Muscle layer of colon (tissue), 2 donors: ENCODE measurements at regions not wholly inside any gene's neighbourhood (a gene's known extent, or its start where the extent isn't known, plus 50 kb on each side); places are given as distances from the start of the nearest gene placed in this dataset.
"Not testable (repeated sequence)": the region's sequence is repeated elsewhere in the genome, so short reads cannot be mapped to it uniquely, and the experiment has no call there.

Source experiments
- H3K27ac ChIP-seq: one replicate; pipeline ENCODE4 v1.7.0; 2013; ENCODE audit warnings: low read depth, mild to moderate bottlenecking, low read length, moderate library complexity
- H3K27me3 ChIP-seq, 2 donors: one replicate each; pipeline ENCODE4 v1.7.0; 2013; ENCODE audit warnings: low read length in 2 of 2, mild to moderate bottlenecking in 2 of 2; ENCODE audit not compliant: insufficient read depth in 2 of 2, control insufficient read depth in 1 of 2
- H3K36me3 ChIP-seq: one replicate; pipeline ENCODE4 v1.7.0; 2013; ENCODE audit warnings: mild to moderate bottlenecking, low read length; ENCODE audit not compliant: insufficient read depth
- H3K4me1 ChIP-seq: one replicate; pipeline ENCODE4 v1.7.0; 2013; ENCODE audit warnings: mild to moderate bottlenecking, low read length; ENCODE audit not compliant: insufficient read depth
- H3K4me3 ChIP-seq, 2 donors: one replicate each; pipeline ENCODE4 v1.7.0; 2013; ENCODE audit warnings: low read length in 2 of 2, low read depth in 1 of 2, mild to moderate bottlenecking in 1 of 2, moderate library complexity in 1 of 2
- H3K9ac ChIP-seq: one replicate; pipeline ENCODE4 v1.7.0; 2013; ENCODE audit warnings: low read length
- H3K9me3 ChIP-seq: one replicate; pipeline ENCODE4 v1.7.0; 2013; ENCODE audit warnings: mild to moderate bottlenecking, low read length
- donor health status: abdominal sarcoma.
- donor health status: Adenocarcinoma of cecum.

DNA sequence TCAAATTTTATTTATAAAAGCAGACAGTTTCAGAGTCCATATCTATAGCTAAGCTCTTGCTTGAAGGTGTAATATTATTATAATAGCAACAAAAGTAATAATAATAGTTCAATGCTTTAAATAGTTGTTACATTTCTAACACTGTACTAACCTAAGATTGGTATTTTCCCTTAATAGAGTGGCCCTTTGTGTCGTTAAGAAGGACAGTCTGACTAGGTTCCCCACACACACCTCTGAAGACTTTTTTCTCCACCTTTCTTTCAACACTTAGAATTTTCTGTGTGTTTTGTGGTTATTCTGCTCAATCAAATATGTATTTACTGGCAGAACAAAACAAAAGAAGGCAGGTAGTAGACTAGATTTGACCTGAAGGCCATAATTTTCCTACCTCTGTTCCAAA, 223.2 kb upstream of the ACO1 start:
- H3K9me3 ChIP-seq = no peaks in the 10 kb centered on the region
- no peaks in the 10 kb centered on the region for H3K36me3 ChIP-seq
- no peak overlapping the region for H3K4me3 ChIP-seq
- H3K4me1 ChIP-seq = no peaks in the 10 kb centered on the region
- H3K27ac ChIP-seq = no peak overlapping the region
- no peaks in the 10 kb centered on the region for H3K27me3 ChIP-seq
- no peak overlapping the region for H3K9ac ChIP-seq

DNA sequence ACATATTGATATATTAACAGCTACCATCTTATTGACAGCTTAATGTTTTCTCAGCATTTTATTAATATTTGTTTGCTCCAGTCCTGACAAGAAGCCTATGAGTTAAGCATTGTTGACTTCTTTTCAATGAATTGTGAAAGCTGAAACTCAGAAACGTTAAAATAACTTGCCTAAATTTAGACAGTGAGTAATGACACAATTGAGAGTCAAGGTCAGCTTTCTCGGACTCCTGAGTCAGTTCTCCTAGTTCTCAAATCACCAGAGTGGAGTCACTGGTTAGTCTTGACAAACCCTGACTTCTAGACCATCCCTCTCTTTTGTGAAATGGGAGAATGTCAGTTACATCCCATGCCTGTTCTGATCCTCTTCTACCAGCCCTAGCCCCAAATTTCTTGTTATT, 222.7 kb upstream of the ACO1 start:
- Histone ChIP-seq H3K27me3 (no peaks in the 10 kb centered on the region), H3K9me3 (no peaks in the 10 kb centered on the region), H3K9ac (no peak overlapping the region), H3K27ac (no peak overlapping the region), H3K36me3 (no peaks in the 10 kb centered on the region), H3K4me3 (no peak overlapping the region), H3K4me1 (no peaks in the 10 kb centered on the region)

GRCh38 chr9:32166316-32166715, 218.1 kb upstream of the ACO1 start:
- not testable (repeated sequence) for H3K4me1 ChIP-seq, H3K27me3 ChIP-seq, H3K4me3 ChIP-seq, H3K9me3 ChIP-seq, H3K27ac ChIP-seq, H3K36me3 ChIP-seq, H3K9ac ChIP-seq

GRCh38 chr9:32171339-32171738, 213.1 kb upstream of the ACO1 start:
- H3K9me3 ChIP-seq = no peaks in the 10 kb centered on the region
- no peaks in the 10 kb centered on the region for H3K36me3 ChIP-seq
- no peak overlapping the region for H3K4me3 ChIP-seq
- no peaks in the 10 kb centered on the region for H3K4me1 ChIP-seq
- H3K9ac ChIP-seq = no peak overlapping the region
- H3K27ac ChIP-seq = no peak overlapping the region
- H3K27me3 ChIP-seq = no peaks in the 10 kb centered on the region

GRCh38 chr9:32172256-32172655, 212.2 kb upstream of the ACO1 start:
- no peak overlapping the region for H3K4me3 ChIP-seq
- H3K27ac ChIP-seq = no peak overlapping the region
- no peaks in the 10 kb centered on the region for H3K9me3 ChIP-seq
- no peaks in the 10 kb centered on the region for H3K4me1 ChIP-seq
- H3K36me3 ChIP-seq = no peaks in the 10 kb centered on the region
- no peaks in the 10 kb centered on the region for H3K27me3 ChIP-seq
- H3K9ac ChIP-seq = no peak overlapping the region

GRCh38 chr9:32177396-32177795, 207.0 kb upstream of the ACO1 start:
- H3K9ac ChIP-seq = no peak overlapping the region
- no peaks in the 10 kb centered on the region for H3K4me1 ChIP-seq
- H3K27ac ChIP-seq = no peak overlapping the region
- H3K4me3 ChIP-seq = no peak overlapping the region
- no peaks in the 10 kb centered on the region for H3K36me3 ChIP-seq
- no peaks in the 10 kb centered on the region for H3K9me3 ChIP-seq
- H3K27me3 ChIP-seq = no peaks in the 10 kb centered on the region

- no peak overlapping the region for H3K27ac ChIP-seq
- no peak overlapping the region for H3K4me3 ChIP-seq
- no peaks in the 10 kb centered on the region for H3K9me3 ChIP-seq
- H3K4me1 ChIP-seq = no peaks in the 10 kb centered on the region
- H3K36me3 ChIP-seq = no peaks in the 10 kb centered on the region
- H3K9ac ChIP-seq = no peak overlapping the region
- no peaks in the 10 kb centered on the region for H3K27me3 ChIP-seq
Measured at GRCh38 chr9:32180597-32180996, 203.8 kb upstream of the ACO1 start.

GRCh38 chr9:32200241-32200640, 184.2 kb upstream of the ACO1 start:
- Histone ChIP-seq H3K27ac (no peak overlapping the region), H3K9me3 (no peaks in the 10 kb centered on the region), H3K9ac (no peak overlapping the region), H3K27me3 (no peaks in the 10 kb centered on the region), H3K36me3 (no peaks in the 10 kb centered on the region), H3K4me3 (no peak overlapping the region), H3K4me1 (no peaks in the 10 kb centered on the region)

DNA sequence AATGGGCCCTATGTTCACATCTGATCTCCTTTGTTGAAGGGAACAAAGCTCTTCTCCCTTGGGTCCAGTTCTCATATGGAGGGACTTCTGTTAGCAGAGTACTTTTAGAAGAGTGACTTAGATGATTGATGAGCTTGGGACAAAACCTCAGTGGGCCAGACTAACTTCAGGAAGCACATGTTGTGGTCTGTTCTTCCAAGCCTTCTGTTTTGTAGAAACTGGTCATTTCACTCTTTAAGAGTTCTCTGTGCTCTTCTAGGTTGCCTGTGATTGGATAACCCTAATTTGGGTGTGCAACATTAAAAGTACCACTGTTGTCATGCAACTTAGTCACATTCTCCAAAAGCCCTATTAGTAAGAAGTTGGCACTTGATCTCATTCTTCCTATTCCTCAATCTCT, 183.5 kb upstream of the ACO1 start:
- no peaks in the 10 kb centered on the region for H3K27me3 ChIP-seq
- H3K36me3 ChIP-seq = no peaks in the 10 kb centered on the region
- H3K9me3 ChIP-seq = no peaks in the 10 kb centered on the region
- no peak overlapping the region for H3K4me3 ChIP-seq
- no peak overlapping the region for H3K9ac ChIP-seq
- H3K4me1 ChIP-seq = no peaks in the 10 kb centered on the region
- no peak overlapping the region for H3K27ac ChIP-seq

GRCh38 chr9:32209164-32209563, 175.3 kb upstream of the ACO1 start:
- not testable (repeated sequence) for H3K9ac ChIP-seq, H3K9me3 ChIP-seq, H3K27ac ChIP-seq, H3K27me3 ChIP-seq, H3K36me3 ChIP-seq, H3K4me3 ChIP-seq, H3K4me1 ChIP-seq

DNA sequence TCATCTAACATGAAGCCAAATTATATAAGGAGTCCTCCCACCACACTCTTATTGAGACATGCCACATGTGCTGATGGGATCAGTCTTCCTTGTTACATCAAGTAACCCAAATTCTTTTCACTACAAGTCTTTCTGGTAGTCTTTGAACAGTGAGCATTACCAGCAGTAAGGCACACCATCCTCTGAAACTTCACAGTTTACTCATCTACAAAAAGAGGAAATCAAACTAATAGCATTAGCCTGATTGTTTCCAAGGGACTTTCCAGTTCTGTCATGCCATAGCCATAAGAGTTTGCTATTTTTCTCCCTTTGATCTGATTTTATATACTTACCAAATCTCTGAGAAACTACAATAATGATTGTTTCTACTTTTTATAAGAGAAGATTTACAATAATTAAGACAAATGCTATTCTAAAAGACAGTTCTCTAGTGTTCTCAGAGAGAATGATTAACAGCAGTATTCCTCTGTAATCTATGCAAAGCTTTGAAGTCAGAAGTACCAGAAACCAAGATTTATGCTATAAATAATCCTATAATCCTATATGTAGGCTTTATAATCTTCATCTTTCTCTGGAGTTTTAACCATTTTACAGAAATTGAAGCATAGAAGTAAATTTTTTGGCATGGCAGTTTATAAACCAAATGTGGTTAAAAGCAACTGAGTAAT, 166.2 kb upstream of the ACO1 start:
- H3K27me3 ChIP-seq = no peaks in the 10 kb centered on the region
- no peak overlapping the region for H3K27ac ChIP-seq
- H3K9me3 ChIP-seq = no peaks in the 10 kb centered on the region
- H3K4me3 ChIP-seq = no peak overlapping the region
- no peaks in the 10 kb centered on the region for H3K4me1 ChIP-seq
- no peak overlapping the region for H3K9ac ChIP-seq
- no peaks in the 10 kb centered on the region for H3K36me3 ChIP-seq

DNA sequence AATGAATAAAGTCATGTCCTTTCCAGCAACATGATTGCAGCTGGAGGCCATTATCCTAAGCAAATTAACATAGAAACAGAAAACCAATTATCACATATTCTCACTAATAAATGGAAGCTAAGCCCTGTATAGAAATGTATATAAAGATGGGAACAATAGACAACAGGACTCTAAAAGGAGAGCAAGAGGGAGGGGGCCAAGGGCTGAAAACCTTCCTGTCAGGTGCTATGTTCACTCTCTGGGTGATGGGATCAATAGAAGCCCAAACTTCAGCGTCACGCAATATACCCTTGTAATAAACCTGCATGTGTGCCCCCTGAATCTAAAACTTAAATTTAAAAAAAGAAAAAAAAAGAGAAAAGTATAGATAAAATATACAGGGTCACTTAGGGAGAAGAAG, 163.7 kb upstream of the ACO1 start:
- H3K27ac ChIP-seq = no peak overlapping the region
- no peaks in the 10 kb centered on the region for H3K9me3 ChIP-seq
- H3K36me3 ChIP-seq = no peaks in the 10 kb centered on the region
- no peaks in the 10 kb centered on the region for H3K4me1 ChIP-seq
- no peaks in the 10 kb centered on the region for H3K27me3 ChIP-seq
- no peak overlapping the region for H3K4me3 ChIP-seq
- H3K9ac ChIP-seq = no peak overlapping the region
